ENCODE measurements at regions not wholly inside any gene's neighbourhood (a gene's known extent, or its start where the extent isn't known, plus 50 kb on each side); places are given as distances from the start of the nearest gene placed in this dataset.

- H3K4me3 Mint-ChIP-seq, result no peak overlapping the region
- no peaks in the 10 kb centered on the region for H3K36me3 Mint-ChIP-seq
- DNase-seq (ENCODE audit: extremely low spot score, unreplicated experiment), result no peak
- no peaks in the 10 kb centered on the region for H3K27me3 Mint-ChIP-seq
- no peak for TF ChIP-seq CTCF (conservative IDR thresholded peaks at IDR 0.05)
- no peak overlapping the region for H3K27ac Mint-ChIP-seq
- no peaks in the 10 kb centered on the region for H3K4me1 Mint-ChIP-seq (ENCODE audit: unreplicated experiment)
- H3K9me3 Mint-ChIP-seq, result no peaks in the 10 kb centered on the region
Measured at GRCh38 chr3:96259299-96259698, 555.1 kb upstream of the EPHA6 start.

- Mint-ChIP-seq H3K9me3 (no peaks in the 10 kb centered on the region), H3K27ac (no peak overlapping the region), H3K27me3 (no peaks in the 10 kb centered on the region), H3K36me3 (no peaks in the 10 kb centered on the region), H3K4me1 (ENCODE audit: unreplicated experiment) (no peaks in the 10 kb centered on the region), H3K4me3 (no peak overlapping the region)
- TF ChIP-seq CTCF (conservative IDR thresholded peaks at IDR 0.05), result no peak
- DNase-seq (ENCODE audit: extremely low spot score, unreplicated experiment), result no peak
Measured at GRCh38 chr3:96264701-96265100, 549.7 kb upstream of the EPHA6 start.

- Mint-ChIP-seq H3K27me3 (no peaks in the 10 kb centered on the region), H3K9me3 (no peaks in the 10 kb centered on the region), H3K4me1 (ENCODE audit: unreplicated experiment) (no peaks in the 10 kb centered on the region), H3K36me3 (no peaks in the 10 kb centered on the region), H3K27ac (no peak overlapping the region), H3K4me3 (no peak overlapping the region)
- TF ChIP-seq CTCF (conservative IDR thresholded peaks at IDR 0.05), result no peak
- no peak for DNase-seq (ENCODE audit: extremely low spot score, unreplicated experiment)
Measured at GRCh38 chr3:96266395-96267190, 547.8 kb upstream of the EPHA6 start.

GRCh38 chr3:96267577-96267976 lies 546.8 kb upstream of the EPHA6 start:
- Mint-ChIP-seq H3K4me3 (no peak overlapping the region), H3K27me3 (no peaks in the 10 kb centered on the region), H3K36me3 (no peaks in the 10 kb centered on the region), H3K27ac (no peak overlapping the region), H3K4me1 (ENCODE audit: unreplicated experiment) (no peaks in the 10 kb centered on the region), H3K9me3 (no peaks in the 10 kb centered on the region)
- no peak for TF ChIP-seq CTCF (conservative IDR thresholded peaks at IDR 0.05)
- no peak for DNase-seq (ENCODE audit: extremely low spot score, unreplicated experiment)

- Mint-ChIP-seq H3K27me3 (no peaks in the 10 kb centered on the region), H3K4me3 (no peak overlapping the region), H3K36me3 (no peaks in the 10 kb centered on the region), H3K9me3 (no peaks in the 10 kb centered on the region), H3K4me1 (ENCODE audit: unreplicated experiment) (no peaks in the 10 kb centered on the region), H3K27ac (no peak overlapping the region)
- no peak for DNase-seq (ENCODE audit: extremely low spot score, unreplicated experiment)
- TF ChIP-seq CTCF (conservative IDR thresholded peaks at IDR 0.05), result no peak
Measured at GRCh38 chr3:96294143-96294542, 520.3 kb upstream of the EPHA6 start.

Measured in type B pancreatic cell (in vitro differentiated cells).